ENCODE measurements at regions not wholly inside any gene's neighbourhood (a gene's known extent, or its start where the extent isn't known, plus 50 kb on each side); places are given as distances from the start of the nearest gene placed in this dataset.

DNA sequence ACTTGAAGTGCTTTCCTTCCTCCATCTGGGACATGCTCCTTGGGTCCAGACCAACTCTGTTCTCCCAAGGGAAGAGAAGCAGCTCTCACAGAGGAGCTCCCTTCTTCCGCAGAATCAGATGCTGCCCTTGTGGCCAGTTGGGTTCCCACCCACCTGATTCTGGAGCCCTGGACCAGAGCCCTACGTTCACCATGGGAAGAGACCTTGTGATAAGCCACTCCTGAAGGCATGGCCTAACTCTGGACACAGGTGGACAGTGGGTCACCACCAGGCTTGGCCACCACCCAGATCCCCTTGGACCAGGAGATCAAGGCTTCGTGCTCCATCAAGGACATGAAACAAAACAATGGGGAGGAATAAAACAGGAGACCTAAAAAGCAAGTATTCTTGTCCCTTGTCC is 172.2 kb downstream of the RPLP1 start:
- TF ChIP-seq, protein P1, sequence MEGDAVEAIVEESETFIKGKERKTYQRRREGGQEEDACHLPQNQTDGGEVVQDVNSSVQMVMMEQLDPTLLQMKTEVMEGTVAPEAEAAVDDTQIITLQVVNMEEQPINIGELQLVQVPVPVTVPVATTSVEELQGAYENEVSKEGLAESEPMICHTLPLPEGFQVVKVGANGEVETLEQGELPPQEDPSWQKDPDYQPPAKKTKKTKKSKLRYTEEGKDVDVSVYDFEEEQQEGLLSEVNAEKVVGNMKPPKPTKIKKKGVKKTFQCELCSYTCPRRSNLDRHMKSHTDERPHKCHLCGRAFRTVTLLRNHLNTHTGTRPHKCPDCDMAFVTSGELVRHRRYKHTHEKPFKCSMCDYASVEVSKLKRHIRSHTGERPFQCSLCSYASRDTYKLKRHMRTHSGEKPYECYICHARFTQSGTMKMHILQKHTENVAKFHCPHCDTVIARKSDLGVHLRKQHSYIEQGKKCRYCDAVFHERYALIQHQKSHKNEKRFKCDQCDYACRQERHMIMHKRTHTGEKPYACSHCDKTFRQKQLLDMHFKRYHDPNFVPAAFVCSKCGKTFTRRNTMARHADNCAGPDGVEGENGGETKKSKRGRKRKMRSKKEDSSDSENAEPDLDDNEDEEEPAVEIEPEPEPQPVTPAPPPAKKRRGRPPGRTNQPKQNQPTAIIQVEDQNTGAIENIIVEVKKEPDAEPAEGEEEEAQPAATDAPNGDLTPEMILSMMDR (IDR thresholded peaks at IDR 0.05), result no peak
- TF ChIP-seq POLR2A (IDR thresholded peaks at IDR 0.05), result no peak
- Histone ChIP-seq H3K36me3 (replicated peaks in 1 of 2; ENCODE audit: insufficient read depth in 1 of 2, low read depth in 2 of 2) (no peaks in the 10 kb centered on the region), H3K4me3 (no peak overlapping the region), H3K9me3 (no peaks in the 10 kb centered on the region), H3K27ac (no peak overlapping the region), H3K27me3 (no peaks in the 10 kb centered on the region), H3K4me1 (no peaks in the 10 kb centered on the region)
- intact Hi-C loops (cut with DNase I), result no loop called here
- no peak for DNase-seq
- WGBS, 2 donors, result 86 to 92% methylated on average over 3 of the region's 3 CpGs
- ATAC-seq, result no peak

DNA sequence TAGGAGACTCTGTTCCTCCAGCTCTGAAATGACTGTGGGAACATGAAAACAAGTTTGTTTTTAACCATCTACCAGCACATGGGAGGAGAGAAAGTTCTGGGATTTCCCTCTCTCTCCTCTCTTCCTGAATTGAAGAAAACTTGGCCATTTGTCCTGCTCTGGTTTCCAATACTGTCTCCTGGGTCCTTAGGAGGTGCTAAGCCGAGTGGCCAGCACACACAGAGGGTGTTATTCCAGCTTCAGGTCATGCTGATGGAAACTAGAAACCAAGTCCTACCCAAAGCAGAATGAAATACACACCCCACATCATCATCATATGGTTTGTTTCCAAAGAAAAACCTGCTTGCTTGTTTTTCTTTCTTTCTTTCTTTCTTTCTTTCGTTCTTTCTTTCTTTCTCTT is 172.7 kb downstream of the RPLP1 start:
- no peaks in the 10 kb centered on the region for H3K27me3 ChIP-seq
- no peak overlapping the region for H3K4me3 ChIP-seq
- no peak overlapping the region for H3K27ac ChIP-seq
- TF ChIP-seq POLR2A (IDR thresholded peaks at IDR 0.05), result no peak
- TF ChIP-seq, protein P1 (IDR thresholded peaks at IDR 0.05), result no peak
- DNase-seq (no peak), ATAC-seq (no peak)
- intact Hi-C loops (cut with DNase I), result no loop called here
- H3K4me1 ChIP-seq, result no peaks in the 10 kb centered on the region
- no peaks in the 10 kb centered on the region for H3K9me3 ChIP-seq
- 83 to 96% methylated on average over 1 to 2 of the region's 2 CpGs for WGBS, 2 donors
- H3K36me3 ChIP-seq (replicated peaks in 1 of 2; ENCODE audit: insufficient read depth in 1 of 2, low read depth in 2 of 2), result no peaks in the 10 kb centered on the region

DNA sequence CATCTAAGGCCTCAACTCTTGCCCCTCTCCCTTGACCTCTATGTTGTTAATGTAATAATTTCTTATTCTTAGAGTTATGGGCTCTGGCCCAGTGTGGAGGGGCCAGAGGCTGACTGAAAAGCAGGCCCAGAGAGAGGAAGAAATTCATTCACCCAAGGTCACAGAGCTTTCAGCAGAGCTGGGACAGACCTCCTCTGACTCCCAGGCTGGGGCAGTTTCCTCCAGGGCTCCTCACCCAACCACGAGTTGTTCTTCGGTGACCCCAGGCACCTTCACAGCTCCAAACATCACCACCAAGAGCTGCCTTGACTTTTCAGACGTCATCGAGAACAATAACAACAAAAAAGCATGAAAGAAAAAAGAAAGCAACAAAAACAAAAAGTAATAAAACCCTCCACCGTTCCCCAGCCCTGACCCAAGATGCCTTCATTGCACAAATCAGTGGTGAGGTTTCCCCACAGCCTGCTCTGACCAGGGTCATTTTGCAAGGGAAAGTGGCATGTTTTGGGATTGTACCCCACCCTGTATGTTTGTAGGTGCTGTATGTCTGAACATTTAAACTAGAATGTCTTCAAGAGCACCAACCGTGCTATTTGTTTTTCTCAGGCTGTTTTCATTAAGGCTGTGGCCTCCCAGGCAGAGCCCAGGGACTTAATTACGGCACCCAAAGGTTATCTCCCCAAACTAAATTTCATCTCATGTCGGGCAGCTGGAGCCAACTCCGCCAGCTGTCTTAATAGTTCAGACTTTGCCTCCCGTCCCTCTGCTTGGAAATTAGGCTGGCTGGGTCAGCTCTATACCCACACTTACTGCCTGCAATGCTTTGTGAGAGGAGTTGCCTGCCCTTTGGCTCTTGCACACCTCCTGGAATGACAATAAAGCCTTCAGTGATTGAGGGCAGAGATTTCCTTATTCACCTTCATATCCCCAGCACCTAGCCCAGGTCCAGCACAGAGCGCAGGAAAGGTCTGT is 173.8 kb downstream of the RPLP1 start:
- no peak for TF ChIP-seq POLR2A (IDR thresholded peaks at IDR 0.05)
- TF ChIP-seq, protein P1 (IDR thresholded peaks at IDR 0.05), result no peak
- no peak overlapping the region for H3K4me3 ChIP-seq
- DNase-seq, result no peak
- intact Hi-C loops (cut with DNase I), result no loop called here
- H3K9me3 ChIP-seq, result no peaks in the 10 kb centered on the region
- H3K4me1 ChIP-seq, result no peaks in the 10 kb centered on the region
- WGBS, 2 donors, result 79 to 85% methylated on average over 11 of the region's 11 CpGs
- no peaks in the 10 kb centered on the region for H3K36me3 ChIP-seq (replicated peaks in 1 of 2; ENCODE audit: insufficient read depth in 1 of 2, low read depth in 2 of 2)
- H3K27ac ChIP-seq, result no peak overlapping the region
- H3K27me3 ChIP-seq, result no peaks in the 10 kb centered on the region
- ATAC-seq, result no peak

DNA sequence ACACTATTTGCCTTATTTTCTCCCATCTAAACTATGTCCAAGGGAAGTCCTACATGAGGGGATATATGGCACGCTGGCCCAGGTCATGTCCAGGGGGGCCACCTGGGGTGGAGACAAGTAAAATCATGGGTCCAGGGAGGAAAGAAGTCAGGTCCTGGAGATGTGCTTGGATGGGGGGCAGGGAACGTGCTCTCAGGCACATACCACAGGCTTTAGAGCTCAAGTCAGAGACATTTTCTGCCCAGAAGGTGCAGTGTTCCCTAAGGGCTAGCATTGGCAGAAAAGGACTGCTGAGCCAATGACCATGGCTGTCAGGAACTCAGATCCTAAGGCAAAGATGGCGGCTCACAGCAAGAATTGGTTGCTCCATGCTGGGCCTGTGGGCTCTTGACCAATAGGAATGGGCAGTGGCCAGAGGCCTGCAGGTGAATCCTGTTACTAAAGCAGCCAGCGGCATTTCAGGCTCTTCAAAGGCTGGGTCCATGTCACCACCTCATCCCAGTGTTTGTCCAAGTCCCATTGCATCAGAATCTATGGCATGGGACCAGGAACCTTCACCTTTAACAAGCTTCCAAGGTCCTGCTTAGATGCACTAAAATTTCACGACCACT is 175.0 kb downstream of the RPLP1 start:
- ATAC-seq, result no peak
- Histone ChIP-seq H3K4me1 (no peaks in the 10 kb centered on the region), H3K27ac (no peak overlapping the region), H3K9me3 (no peaks in the 10 kb centered on the region), H3K27me3 (no peaks in the 10 kb centered on the region), H3K36me3 (replicated peaks in 1 of 2; ENCODE audit: insufficient read depth in 1 of 2, low read depth in 2 of 2) (no peaks in the 10 kb centered on the region), H3K4me3 (no peak overlapping the region)
- no peak for DNase-seq
- intact Hi-C loops (cut with DNase I), result no loop called here
- TF ChIP-seq, protein P1 (IDR thresholded peaks at IDR 0.05), result no peak
- TF ChIP-seq POLR2A (IDR thresholded peaks at IDR 0.05), result no peak
- 90 to 95% methylated on average over 4 to 5 of the region's 5 CpGs for WGBS, 2 donors
